Stomach smooth muscle (tissue), 2 donors: ENCODE measurements at regions not wholly inside any gene's neighbourhood (a gene's known extent, or its start where the extent isn't known, plus 50 kb on each side); places are given as distances from the start of the nearest gene placed in this dataset.

ENCODE experiments used
- H3K27ac ChIP-seq: one replicate; pipeline ENCODE4 v1.7.0; 2013; ENCODE audit warnings: mild to moderate bottlenecking, low read length, inconsistent platforms
- H3K27me3 ChIP-seq, 2 donors: one replicate each; pipeline ENCODE4 v1.7.0; 2013; ENCODE audit warnings: low read length in 2 of 2; ENCODE audit not compliant: insufficient read depth in 2 of 2, control insufficient read depth in 1 of 2
- H3K36me3 ChIP-seq, 2 donors: one replicate each; pipeline ENCODE4 v1.7.0; 2013; ENCODE audit warnings: low read length in 2 of 2; ENCODE audit not compliant: control insufficient read depth in 2 of 2, insufficient read depth in 2 of 2
- H3K4me1 ChIP-seq: one replicate; pipeline ENCODE4 v1.7.0; 2013; ENCODE audit warnings: low read length; ENCODE audit not compliant: control insufficient read depth, insufficient read depth
- H3K4me3 ChIP-seq, 2 donors: one replicate each; pipeline ENCODE4 v1.7.0; 2013; ENCODE audit warnings: low read length in 2 of 2
- H3K9ac ChIP-seq, 2 donors: one replicate each; pipeline ENCODE4 v1.7.0; 2013; ENCODE audit warnings: low read length in 2 of 2, mild to moderate bottlenecking in 1 of 2
- H3K9me3 ChIP-seq, 2 donors: one replicate each; pipeline ENCODE4 v1.7.0; 2013; ENCODE audit warnings: low read length in 2 of 2; ENCODE audit not compliant: control insufficient read depth in 2 of 2
- donor health status: healthy.
- donor health status: Pancreatic carcinoma.

GRCh38 chr5:120361941-120362340 is 102.2 kb upstream of the PRR16 start:
- H3K27me3 ChIP-seq: no peaks in the 10 kb centered on the region
- H3K27ac ChIP-seq: no peak overlapping the region
- H3K9me3 ChIP-seq: no peaks in the 10 kb centered on the region
- no peak overlapping the region for H3K9ac ChIP-seq
- H3K36me3 ChIP-seq: no peaks in the 10 kb centered on the region
- no peak overlapping the region for H3K4me3 ChIP-seq
- no peaks in the 10 kb centered on the region for H3K4me1 ChIP-seq

- H3K27ac ChIP-seq: no peak overlapping the region
- H3K4me3 ChIP-seq: no peak overlapping the region
- H3K4me1 ChIP-seq: no peaks in the 10 kb centered on the region
- no peaks in the 10 kb centered on the region for H3K36me3 ChIP-seq
- H3K9ac ChIP-seq: no peak overlapping the region
- no peaks in the 10 kb centered on the region for H3K27me3 ChIP-seq
- no peaks in the 10 kb centered on the region for H3K9me3 ChIP-seq
Observed at GRCh38 chr5:120362426-120362825, 101.7 kb upstream of the PRR16 start.

GRCh38 chr5:120365656-120366446 is 98.2 kb upstream of the PRR16 start:
- Histone ChIP-seq H3K36me3 (no peaks in the 10 kb centered on the region), H3K9me3 (no peaks in the 10 kb centered on the region), H3K4me3 (no peak overlapping the region), H3K27ac (no peak overlapping the region), H3K27me3 (no peaks in the 10 kb centered on the region), H3K9ac (no peak overlapping the region), H3K4me1 (no peaks in the 10 kb centered on the region)

GRCh38 chr5:120367896-120368634 is 96.0 kb upstream of the PRR16 start:
- no peaks in the 10 kb centered on the region for H3K4me1 ChIP-seq
- H3K4me3 ChIP-seq: no peak overlapping the region
- no peak overlapping the region for H3K27ac ChIP-seq
- no peaks in the 10 kb centered on the region for H3K9me3 ChIP-seq
- no peak overlapping the region for H3K9ac ChIP-seq
- H3K36me3 ChIP-seq: no peaks in the 10 kb centered on the region
- H3K27me3 ChIP-seq: no peaks in the 10 kb centered on the region

GRCh38 chr5:120368923-120369715 is 95.0 kb upstream of the PRR16 start:
- Histone ChIP-seq H3K9ac (no peak overlapping the region), H3K27me3 (no peaks in the 10 kb centered on the region), H3K4me1 (no peaks in the 10 kb centered on the region), H3K9me3 (no peaks in the 10 kb centered on the region), H3K36me3 (no peaks in the 10 kb centered on the region), H3K4me3 (no peak overlapping the region), H3K27ac (no peak overlapping the region)

GRCh38 chr5:120372899-120373298 is 91.2 kb upstream of the PRR16 start:
- no peaks in the 10 kb centered on the region for H3K36me3 ChIP-seq
- no peak overlapping the region for H3K4me3 ChIP-seq
- H3K27me3 ChIP-seq: no peaks in the 10 kb centered on the region
- no peak overlapping the region for H3K27ac ChIP-seq
- H3K4me1 ChIP-seq: no peaks in the 10 kb centered on the region
- no peak overlapping the region for H3K9ac ChIP-seq
- H3K9me3 ChIP-seq: no peaks in the 10 kb centered on the region

- H3K27ac ChIP-seq: no peak overlapping the region
Observed at GRCh38 chr5:120375248-120375647, 88.9 kb upstream of the PRR16 start.

GRCh38 chr5:120380644-120381043 is 83.5 kb upstream of the PRR16 start:
- no peaks in the 10 kb centered on the region for H3K27me3 ChIP-seq
- no peak overlapping the region for H3K4me3 ChIP-seq
- no peak overlapping the region for H3K27ac ChIP-seq
- H3K36me3 ChIP-seq: no peaks in the 10 kb centered on the region
- no peaks in the 10 kb centered on the region for H3K4me1 ChIP-seq
- peaks cover 0 to 7% of the 10 kb centered on the region in 2 donors for H3K9me3 ChIP-seq
- no peak overlapping the region for H3K9ac ChIP-seq

More at GRCh38 chr5:120375248-120375647, 88.9 kb upstream of the PRR16 start:
- peaks cover 0 to 7% of the 10 kb centered on the region in 2 donors for H3K9me3 ChIP-seq
- no peaks in the 10 kb centered on the region for H3K4me1 ChIP-seq
- H3K4me3 ChIP-seq: no peak overlapping the region
- H3K27me3 ChIP-seq: no peaks in the 10 kb centered on the region
- H3K36me3 ChIP-seq: no peaks in the 10 kb centered on the region
- no peak overlapping the region for H3K9ac ChIP-seq

- no peaks in the 10 kb centered on the region for H3K36me3 ChIP-seq
- H3K4me1 ChIP-seq: no peaks in the 10 kb centered on the region
- no peak overlapping the region for H3K9ac ChIP-seq
- H3K4me3 ChIP-seq: no peak overlapping the region
- H3K9me3 ChIP-seq: peaks cover 0 to 7% of the 10 kb centered on the region in 2 donors
- H3K27me3 ChIP-seq: no peaks in the 10 kb centered on the region
- H3K27ac ChIP-seq: no peak overlapping the region
Observed at GRCh38 chr5:120382833-120383232, 81.3 kb upstream of the PRR16 start.

GRCh38 chr5:120386981-120387380 is 77.1 kb upstream of the PRR16 start:
- no peak overlapping the region for H3K9ac ChIP-seq
- H3K27ac ChIP-seq: no peak overlapping the region
- no peaks in the 10 kb centered on the region for H3K9me3 ChIP-seq
- no peaks in the 10 kb centered on the region for H3K4me1 ChIP-seq
- H3K4me3 ChIP-seq: no peak overlapping the region
- H3K27me3 ChIP-seq: no peaks in the 10 kb centered on the region
- no peaks in the 10 kb centered on the region for H3K36me3 ChIP-seq
